ENCODE measurements at regions not wholly inside any gene's neighbourhood (a gene's known extent, or its start where the extent isn't known, plus 50 kb on each side); places are given as distances from the start of the nearest gene placed in this dataset.

- no peaks in the 10 kb centered on the region for H3K36me3 ChIP-seq (ENCODE audit: control insufficient read depth in 2 of 2, extremely low read depth in 1 of 2, insufficient read depth in 2 of 2, low read length in 2 of 2)
- no peak overlapping the region for H3K27ac ChIP-seq (ENCODE audit: control insufficient read depth, insufficient read depth, low read length)
- H3K9me3 ChIP-seq (ENCODE audit: control insufficient read depth, low read depth, low read length): no peaks in the 10 kb centered on the region
- no peaks in the 10 kb centered on the region for H3K79me2 ChIP-seq (ENCODE audit: control insufficient read depth, insufficient read depth, low read length)
- H4K20me1 ChIP-seq (ENCODE audit: control insufficient read depth, extremely low read depth, insufficient read depth, low read length): no peaks in the 10 kb centered on the region
- no peak overlapping the region for H2AFZ ChIP-seq (ENCODE audit: control insufficient read depth, low read length)
- no peak overlapping the region for H3K4me3 ChIP-seq (ENCODE audit: control insufficient read depth in 2 of 3, extremely low read depth in 1 of 3, insufficient read depth in 2 of 3, low read depth in 1 of 3, low read length in 3 of 3)
- no peaks in the 10 kb centered on the region for H3K4me1 ChIP-seq (ENCODE audit: control insufficient read depth, extremely low read depth, insufficient read depth, low read length)
- H3K4me2 ChIP-seq (ENCODE audit: control insufficient read depth, extremely low read depth, insufficient read depth, low read depth, low read length): no peak overlapping the region
- FAIRE-seq (no peak), DNase-seq (ENCODE audit: low read depth, low spot score) (no peak)
- TF ChIP-seq CTCF (optimal IDR thresholded peaks at IDR 0.05 in 1 of 3, IDR thresholded peaks at IDR 0.05 in 1 of 3, conservative IDR thresholded peaks at IDR 0.05 in 1 of 3; ENCODE audit: extremely low read depth in 1 of 3, insufficient read depth in 2 of 3, low read length in 3 of 3) (no peak), EZH2 (IDR thresholded peaks at IDR 0.05; ENCODE audit: low read length) (no peak)
- no peaks in the 10 kb centered on the region for H3K9me1 ChIP-seq (ENCODE audit: control insufficient read depth, extremely low read depth, insufficient read depth, low read length)
- H3K27me3 ChIP-seq (ENCODE audit: control insufficient read depth, extremely low read depth, insufficient read depth, low read length): no peaks in the 10 kb centered on the region
- dilution Hi-C loops (cut with MboI; ENCODE audit: extremely low pct_ligation_motif_present, low sequenced_read_pairs): no loop called here
- H3K9ac ChIP-seq (ENCODE audit: control insufficient read depth, extremely low read depth, insufficient read depth, low read length): no peak overlapping the region
These were observed 79.4 kb downstream of the NAP1L3 start for GRCh38 chrX:93593966-93594365.

GRCh38 chrX:93591398-93591797, 82.0 kb downstream of the NAP1L3 start:
- Histone ChIP-seq H3K4me3 (ENCODE audit: control insufficient read depth in 2 of 3, extremely low read depth in 1 of 3, insufficient read depth in 2 of 3, low read depth in 1 of 3, low read length in 3 of 3) (no peak overlapping the region), H3K36me3 (ENCODE audit: control insufficient read depth in 2 of 2, extremely low read depth in 1 of 2, insufficient read depth in 2 of 2, low read length in 2 of 2) (no peaks in the 10 kb centered on the region), H3K9ac (ENCODE audit: control insufficient read depth, extremely low read depth, insufficient read depth, low read length) (no peak overlapping the region), H4K20me1 (ENCODE audit: control insufficient read depth, extremely low read depth, insufficient read depth, low read length) (no peaks in the 10 kb centered on the region), H3K9me3 (ENCODE audit: control insufficient read depth, low read depth, low read length) (no peaks in the 10 kb centered on the region), H3K27ac (ENCODE audit: control insufficient read depth, insufficient read depth, low read length) (no peak overlapping the region), H3K4me1 (ENCODE audit: control insufficient read depth, extremely low read depth, insufficient read depth, low read length) (no peaks in the 10 kb centered on the region), H3K9me1 (ENCODE audit: control insufficient read depth, extremely low read depth, insufficient read depth, low read length) (no peaks in the 10 kb centered on the region), H3K27me3 (ENCODE audit: control insufficient read depth, extremely low read depth, insufficient read depth, low read length) (no peaks in the 10 kb centered on the region), H3K79me2 (ENCODE audit: control insufficient read depth, insufficient read depth, low read length) (no peaks in the 10 kb centered on the region), H3K4me2 (ENCODE audit: control insufficient read depth, extremely low read depth, insufficient read depth, low read depth, low read length) (no peak overlapping the region), H2AFZ (ENCODE audit: control insufficient read depth, low read length) (no peak overlapping the region)
- FAIRE-seq (no peak), DNase-seq (ENCODE audit: low read depth, low spot score) (no peak)
- dilution Hi-C loops (cut with MboI; ENCODE audit: extremely low pct_ligation_motif_present, low sequenced_read_pairs): no loop called here
- TF ChIP-seq CTCF (optimal IDR thresholded peaks at IDR 0.05 in 1 of 3, IDR thresholded peaks at IDR 0.05 in 1 of 3, conservative IDR thresholded peaks at IDR 0.05 in 1 of 3; ENCODE audit: extremely low read depth in 1 of 3, insufficient read depth in 2 of 3, low read length in 3 of 3) (no peak), EZH2 (IDR thresholded peaks at IDR 0.05; ENCODE audit: low read length) (no peak)

Data from keratinocyte (primary cell).